NB4 (cell line): ENCODE measurements at regions not wholly inside any gene's neighbourhood (a gene's known extent, or its start where the extent isn't known, plus 50 kb on each side); places are given as distances from the start of the nearest gene placed in this dataset.

ENCODE experiments used
- MAX ChIP-seq: IDR thresholded peaks from 2 replicates; pipeline ENCODE4 v1.6.1; 2011; ENCODE audit warnings: low read depth, low read length
- TF ChIP-seq, protein P1 (sequence below): IDR thresholded peaks from one replicate; pipeline ENCODE4 v1.5.1; 2012; ENCODE audit warnings: low read depth, low read length

DNA sequence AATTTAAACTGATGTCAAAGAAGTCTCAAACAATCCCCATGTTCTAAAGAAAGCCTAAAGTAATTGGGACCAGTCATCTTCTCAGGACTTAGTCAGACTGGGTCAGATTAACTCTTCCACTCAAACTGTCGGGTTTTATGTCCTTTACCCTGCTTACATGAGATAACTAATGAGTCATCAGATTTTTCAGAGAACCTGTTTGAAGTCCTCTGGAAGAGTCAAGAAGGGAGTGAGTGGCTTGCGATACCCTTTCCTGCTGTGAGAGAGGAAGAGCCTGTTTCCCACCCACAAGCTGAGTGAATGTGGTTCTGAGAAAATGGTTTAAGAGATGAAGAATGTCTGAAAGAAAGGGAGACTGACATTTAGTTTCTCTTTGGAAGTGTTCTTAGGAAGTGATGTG is 1866.7 kb upstream of the C9orf72 start:
- TF ChIP-seq MAX = no peak
- TF ChIP-seq, protein P1, sequence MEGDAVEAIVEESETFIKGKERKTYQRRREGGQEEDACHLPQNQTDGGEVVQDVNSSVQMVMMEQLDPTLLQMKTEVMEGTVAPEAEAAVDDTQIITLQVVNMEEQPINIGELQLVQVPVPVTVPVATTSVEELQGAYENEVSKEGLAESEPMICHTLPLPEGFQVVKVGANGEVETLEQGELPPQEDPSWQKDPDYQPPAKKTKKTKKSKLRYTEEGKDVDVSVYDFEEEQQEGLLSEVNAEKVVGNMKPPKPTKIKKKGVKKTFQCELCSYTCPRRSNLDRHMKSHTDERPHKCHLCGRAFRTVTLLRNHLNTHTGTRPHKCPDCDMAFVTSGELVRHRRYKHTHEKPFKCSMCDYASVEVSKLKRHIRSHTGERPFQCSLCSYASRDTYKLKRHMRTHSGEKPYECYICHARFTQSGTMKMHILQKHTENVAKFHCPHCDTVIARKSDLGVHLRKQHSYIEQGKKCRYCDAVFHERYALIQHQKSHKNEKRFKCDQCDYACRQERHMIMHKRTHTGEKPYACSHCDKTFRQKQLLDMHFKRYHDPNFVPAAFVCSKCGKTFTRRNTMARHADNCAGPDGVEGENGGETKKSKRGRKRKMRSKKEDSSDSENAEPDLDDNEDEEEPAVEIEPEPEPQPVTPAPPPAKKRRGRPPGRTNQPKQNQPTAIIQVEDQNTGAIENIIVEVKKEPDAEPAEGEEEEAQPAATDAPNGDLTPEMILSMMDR = no peak
